SK-N-SH (cell line): ENCODE measurements at regions not wholly inside any gene's neighbourhood (a gene's known extent, or its start where the extent isn't known, plus 50 kb on each side); places are given as distances from the start of the nearest gene placed in this dataset.

Source experiments
- CTCF ChIA-PET: fragments of 300-600, 350-600 bp; formaldehyde crosslinking; extraction: SDS; loops from one replicate; lab custom pipeline; 2021; lab: Yijun Ruan, JAX
- POLR2A ChIA-PET: fragments of 350-600 bp; sonication (Branson Sonifier 250); formaldehyde crosslinking; extraction: SDS; loops from one replicate; lab custom pipeline; 2020; ENCODE audit warnings: antibody characterized with exemption, inconsistent platforms; lab: Yijun Ruan, JAX
- DNase-seq: peaks from one replicate; pipeline ENCODE4 v3.0.0; 2012
- H2AFZ ChIP-seq: fragments of 200-600 bp; sonication (generic); 2 replicates; pipeline ENCODE4 v1.8.1; 2016; ENCODE audit warnings: antibody characterized with exemption, mild to moderate bottlenecking, low read depth
- H3F3A ChIP-seq: fragments of 200-600 bp; sonication (generic); replicated peaks from 2 replicates; pipeline ENCODE3; 2016; ENCODE audit warnings: antibody characterized with exemption, mild to moderate bottlenecking; ENCODE audit not compliant: insufficient read depth
- H3K27ac ChIP-seq, 2 experiments: fragments of 200-500 bp in 1 of 2; fragments of 200-600 bp in 1 of 2; sonication (Bioruptor generic) in 1 of 2; sonication (generic), shearing (Covaris generic) in 1 of 2; 2 replicates each; pipeline versions ENCODE4 v1.5.1 to v1.6.1; 2014 to 2016; ENCODE audit warnings: low read depth in 2 of 2, inconsistent platforms in 1 of 2, low read length in 1 of 2, mild to moderate bottlenecking in 1 of 2, mixed read lengths in 1 of 2
- H3K27me3 ChIP-seq: fragments of 200-600 bp; sonication (generic), shearing (Covaris generic); 2 replicates; pipeline ENCODE4 v1.6.1; 2016; ENCODE audit warnings: mixed run types; ENCODE audit not compliant: insufficient read depth
- H3K36me3 ChIP-seq, 2 experiments: fragments of 200-500 bp in 1 of 2; fragments of 200-600 bp in 1 of 2; sonication (Bioruptor generic) in 1 of 2; sonication (generic) in 1 of 2; replicated peaks in 1 of 2; 2 replicates each; pipeline versions ENCODE3 to v1.5.1; 2014 to 2016; ENCODE audit warnings: low read length in 1 of 2, mild to moderate bottlenecking in 1 of 2; ENCODE audit not compliant: insufficient read depth in 2 of 2, control insufficient read depth in 1 of 2
- H3K4me1 ChIP-seq, 2 experiments: fragments of 200-500 bp in 1 of 2; fragments of 200-600 bp in 1 of 2; sonication (Bioruptor generic) in 1 of 2; sonication (generic), shearing (Covaris generic) in 1 of 2; 2 replicates each; pipeline versions ENCODE4 v1.5.1 to v1.6.1; 2014 to 2016; ENCODE audit warnings: low read depth in 1 of 2, low read length in 1 of 2, mixed run types in 1 of 2; ENCODE audit not compliant: insufficient read depth in 2 of 2, control insufficient read depth in 1 of 2
- H3K4me2 ChIP-seq: fragments of 200-600 bp; sonication (generic), shearing (Covaris generic); 2 replicates; pipeline ENCODE4 v1.6.1; 2017; ENCODE audit warnings: mixed run types
- H3K4me3 ChIP-seq, 2 experiments: fragments of 200-500 bp in 1 of 2; fragments of 200-600 bp in 1 of 2; sonication (Bioruptor generic) in 1 of 2; sonication (generic), shearing (Covaris generic) in 1 of 2; 2 replicates each; pipeline versions ENCODE4 v1.5.1 to v1.8.1; 2014 to 2016; ENCODE audit warnings: low read depth in 2 of 2, inconsistent platforms in 1 of 2, low read length in 1 of 2, mild to moderate bottlenecking in 1 of 2, mixed read lengths in 1 of 2, moderate library complexity in 1 of 2
- H3K79me2 ChIP-seq: fragments of 200-600 bp; sonication (generic); 2 replicates; pipeline ENCODE4 v1.8.1; 2017; ENCODE audit warnings: mild to moderate bottlenecking; ENCODE audit not compliant: insufficient read depth
- H3K9ac ChIP-seq: fragments of 200-600 bp; sonication (generic); 2 replicates; pipeline ENCODE4 v1.6.1; 2017; ENCODE audit warnings: mixed run types
- H3K9me2 ChIP-seq: fragments of 200-600 bp; sonication (generic); 2 replicates; pipeline ENCODE4 v1.6.1; 2017; ENCODE audit warnings: mixed run types
- H3K9me3 ChIP-seq: fragments of 200-600 bp; sonication (generic); 2 replicates; pipeline ENCODE4 v1.6.1; 2017; ENCODE audit warnings: mixed run types, mild to moderate bottlenecking, moderate library complexity
- H4K20me1 ChIP-seq: fragments of 200-600 bp; sonication (generic); 2 replicates; pipeline ENCODE4 v1.6.1; 2017; ENCODE audit warnings: mild to moderate bottlenecking, mixed run types; ENCODE audit not compliant: insufficient read depth
- CHD2 ChIP-seq: fragments of 150-350 bp; IDR thresholded peaks from 2 replicates; pipeline ENCODE4 v1.6.1; 2018; ENCODE audit warnings: low read length; ENCODE audit not compliant: partially characterized antibody
- EP300 ChIP-seq, 2 experiments: IDR thresholded peaks; 2 replicates each; pipeline versions ENCODE4 v1.4.0 to v1.6.1; 2012; ENCODE audit warnings: borderline replicate concordance in 1 of 2, low read depth in 1 of 2, low read length in 1 of 2
- EZH2phosphoT487 ChIP-seq: fragments of 200-600 bp; sonication (generic); IDR thresholded peaks from 2 replicates; pipeline ENCODE4 v1.6.1; 2017; ENCODE audit warnings: low read depth, mixed run types, mild to moderate bottlenecking, antibody characterized with exemption, moderate library complexity, borderline replicate concordance
- FOSL2 ChIP-seq: IDR thresholded peaks from 2 replicates; pipeline ENCODE4 v1.4.0; 2012; ENCODE audit warnings: low read depth, mild to moderate bottlenecking, moderate library complexity, borderline replicate concordance
- FOXM1 ChIP-seq: IDR thresholded peaks from 2 replicates; pipeline ENCODE4 v1.4.0; 2012; ENCODE audit warnings: low read depth, mild to moderate bottlenecking
- GATA2 ChIP-seq: sonication (generic); formaldehyde crosslinking; IDR thresholded peaks from 2 replicates; pipeline ENCODE4 v1.5.0; 2020; ENCODE audit warnings: mild to moderate bottlenecking, missing genetic modification reagents
- JUND ChIP-seq: IDR thresholded peaks from 2 replicates; pipeline ENCODE4 v1.4.0; 2012
- MXI1 ChIP-seq: IDR thresholded peaks from 2 replicates; pipeline ENCODE4 v1.6.1; 2012; ENCODE audit warnings: mild to moderate bottlenecking, low read depth, low read length, improper control_type of control experiment
- RCOR1 ChIP-seq: fragments of 150-350 bp; IDR thresholded peaks from 2 replicates; pipeline ENCODE4 v1.6.1; 2017; ENCODE audit warnings: antibody characterized with exemption, low read length
- RFX5 ChIP-seq: IDR thresholded peaks from 2 replicates; pipeline ENCODE4 v1.6.1; 2012; ENCODE audit warnings: mild to moderate bottlenecking, improper control_type of control experiment, low read length
- RXRA ChIP-seq: IDR thresholded peaks from 2 replicates; pipeline ENCODE4 v1.4.0; 2012; ENCODE audit warnings: low read depth, mild to moderate bottlenecking, borderline replicate concordance
- SIN3A ChIP-seq: IDR thresholded peaks from 2 replicates; pipeline ENCODE4 v1.6.1; 2012; ENCODE audit warnings: low read depth, mild to moderate bottlenecking, low read length, moderate library complexity, borderline replicate concordance
- SMC3 ChIP-seq: IDR thresholded peaks from 2 replicates; pipeline ENCODE4 v1.6.1; 2012; ENCODE audit warnings: low read depth, low read length, improper control_type of control experiment
- TCF12 ChIP-seq: IDR thresholded peaks from 2 replicates; pipeline ENCODE4 v1.4.0; 2012
- TEAD4 ChIP-seq: IDR thresholded peaks from 2 replicates; pipeline ENCODE4 v1.4.0; 2012; ENCODE audit warnings: mild to moderate bottlenecking, borderline replicate concordance; ENCODE audit not compliant: insufficient read depth
- WGBS: methylation state at CpG from one replicate; pipeline ENCODE4 v1.1.6; 2017; ENCODE audit warnings: low lambda C conversion rate; 5-methylcytosine and 5-hydroxymethylcytosine counted together
- TF ChIP-seq, protein P1 (sequence below): fragments of 200-600 bp; sonication (generic); IDR thresholded peaks from 2 replicates; pipeline ENCODE4 v1.6.1; 2017; ENCODE audit warnings: antibody characterized with exemption, mild to moderate bottlenecking, moderate library complexity
- TF ChIP-seq, protein P2 (sequence below): IDR thresholded peaks from 2 replicates; pipeline ENCODE4; 2012
- TF ChIP-seq, protein P3 (sequence below): fragments of 150-350 bp; IDR thresholded peaks from 2 replicates; pipeline ENCODE4 v1.6.1; 2017; ENCODE audit warnings: antibody characterized with exemption, low read length, low read depth, borderline replicate concordance
- TF ChIP-seq, protein P4 (sequence below): fragments of 150-350 bp; IDR thresholded peaks from 2 replicates; pipeline ENCODE4 v1.6.1; 2016; ENCODE audit warnings: mild to moderate bottlenecking, low read depth, low read length

DNA sequence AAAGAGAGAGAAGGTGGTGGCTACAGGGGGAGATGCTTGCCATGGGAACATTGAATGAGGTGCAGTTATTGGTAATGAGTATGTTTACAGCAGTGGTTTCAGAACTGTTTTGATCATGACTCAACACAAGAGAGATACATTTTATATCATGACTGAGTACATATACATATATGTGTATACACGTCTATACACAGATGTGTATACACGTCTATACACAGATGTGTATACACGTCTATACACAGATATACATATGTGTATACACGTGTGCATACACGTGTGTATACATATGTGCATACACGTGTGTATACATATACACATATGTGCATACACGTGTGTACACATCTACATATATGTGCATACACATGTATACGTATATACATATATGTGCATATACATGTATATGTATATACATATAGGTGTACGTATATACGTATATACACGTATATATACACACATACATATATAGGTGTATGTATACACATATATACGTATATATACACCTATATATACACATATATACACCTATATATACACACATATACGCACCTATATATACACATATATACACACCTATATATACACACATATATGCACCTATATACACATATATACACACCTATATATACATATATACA, 518.5 kb downstream of the TSN start:
- H3K4me1 ChIP-seq = no peaks in the 10 kb centered on the region
- H3K79me2 ChIP-seq = no peaks in the 10 kb centered on the region
- no peaks in the 10 kb centered on the region for H3K36me3 ChIP-seq
- DNase-seq = no peak
- H2AFZ ChIP-seq = no peak overlapping the region
- H3K9ac ChIP-seq = no peak overlapping the region
- no peaks in the 10 kb centered on the region for H3K27me3 ChIP-seq
- no peak overlapping the region for H3K4me3 ChIP-seq
- POLR2A ChIA-PET = no interaction called here
- H3K27ac ChIP-seq = no peak overlapping the region
- no peaks in the 10 kb centered on the region for H3K9me2 ChIP-seq
- peaks cover 20% of the 10 kb centered on the region for H3F3A ChIP-seq
- no peaks in the 10 kb centered on the region for H4K20me1 ChIP-seq
- no peak overlapping the region for H3K4me2 ChIP-seq
- H3K9me3 ChIP-seq = no peaks in the 10 kb centered on the region
- CTCF ChIA-PET = no interaction called here
- no peak for TF ChIP-seq EZH2phosphoT487
- TF ChIP-seq RCOR1 = no peak
- TF ChIP-seq JUND = no peak
- TF ChIP-seq TCF12 = no peak
- TF ChIP-seq RFX5 = no peak
- TF ChIP-seq RXRA = no peak
- TF ChIP-seq CHD2 = no peak
- TF ChIP-seq GATA2 = no peak
- TF ChIP-seq, protein P1, sequence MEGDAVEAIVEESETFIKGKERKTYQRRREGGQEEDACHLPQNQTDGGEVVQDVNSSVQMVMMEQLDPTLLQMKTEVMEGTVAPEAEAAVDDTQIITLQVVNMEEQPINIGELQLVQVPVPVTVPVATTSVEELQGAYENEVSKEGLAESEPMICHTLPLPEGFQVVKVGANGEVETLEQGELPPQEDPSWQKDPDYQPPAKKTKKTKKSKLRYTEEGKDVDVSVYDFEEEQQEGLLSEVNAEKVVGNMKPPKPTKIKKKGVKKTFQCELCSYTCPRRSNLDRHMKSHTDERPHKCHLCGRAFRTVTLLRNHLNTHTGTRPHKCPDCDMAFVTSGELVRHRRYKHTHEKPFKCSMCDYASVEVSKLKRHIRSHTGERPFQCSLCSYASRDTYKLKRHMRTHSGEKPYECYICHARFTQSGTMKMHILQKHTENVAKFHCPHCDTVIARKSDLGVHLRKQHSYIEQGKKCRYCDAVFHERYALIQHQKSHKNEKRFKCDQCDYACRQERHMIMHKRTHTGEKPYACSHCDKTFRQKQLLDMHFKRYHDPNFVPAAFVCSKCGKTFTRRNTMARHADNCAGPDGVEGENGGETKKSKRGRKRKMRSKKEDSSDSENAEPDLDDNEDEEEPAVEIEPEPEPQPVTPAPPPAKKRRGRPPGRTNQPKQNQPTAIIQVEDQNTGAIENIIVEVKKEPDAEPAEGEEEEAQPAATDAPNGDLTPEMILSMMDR = no peak
- TF ChIP-seq, protein P2, sequence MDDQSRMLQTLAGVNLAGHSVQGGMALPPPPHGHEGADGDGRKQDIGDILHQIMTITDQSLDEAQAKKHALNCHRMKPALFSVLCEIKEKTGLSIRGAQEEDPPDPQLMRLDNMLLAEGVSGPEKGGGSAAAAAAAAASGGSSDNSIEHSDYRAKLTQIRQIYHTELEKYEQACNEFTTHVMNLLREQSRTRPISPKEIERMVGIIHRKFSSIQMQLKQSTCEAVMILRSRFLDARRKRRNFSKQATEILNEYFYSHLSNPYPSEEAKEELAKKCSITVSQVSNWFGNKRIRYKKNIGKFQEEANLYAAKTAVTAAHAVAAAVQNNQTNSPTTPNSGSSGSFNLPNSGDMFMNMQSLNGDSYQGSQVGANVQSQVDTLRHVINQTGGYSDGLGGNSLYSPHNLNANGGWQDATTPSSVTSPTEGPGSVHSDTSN = no peak
- TF ChIP-seq TEAD4 = no peak
- TF ChIP-seq, protein P3, sequence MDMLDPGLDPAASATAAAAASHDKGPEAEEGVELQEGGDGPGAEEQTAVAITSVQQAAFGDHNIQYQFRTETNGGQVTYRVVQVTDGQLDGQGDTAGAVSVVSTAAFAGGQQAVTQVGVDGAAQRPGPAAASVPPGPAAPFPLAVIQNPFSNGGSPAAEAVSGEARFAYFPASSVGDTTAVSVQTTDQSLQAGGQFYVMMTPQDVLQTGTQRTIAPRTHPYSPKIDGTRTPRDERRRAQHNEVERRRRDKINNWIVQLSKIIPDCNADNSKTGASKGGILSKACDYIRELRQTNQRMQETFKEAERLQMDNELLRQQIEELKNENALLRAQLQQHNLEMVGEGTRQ = no peak
- no peak for TF ChIP-seq MXI1
- no peak for TF ChIP-seq FOXM1
- no peak for TF ChIP-seq SMC3
- no peak for TF ChIP-seq SIN3A
- TF ChIP-seq, protein P4, sequence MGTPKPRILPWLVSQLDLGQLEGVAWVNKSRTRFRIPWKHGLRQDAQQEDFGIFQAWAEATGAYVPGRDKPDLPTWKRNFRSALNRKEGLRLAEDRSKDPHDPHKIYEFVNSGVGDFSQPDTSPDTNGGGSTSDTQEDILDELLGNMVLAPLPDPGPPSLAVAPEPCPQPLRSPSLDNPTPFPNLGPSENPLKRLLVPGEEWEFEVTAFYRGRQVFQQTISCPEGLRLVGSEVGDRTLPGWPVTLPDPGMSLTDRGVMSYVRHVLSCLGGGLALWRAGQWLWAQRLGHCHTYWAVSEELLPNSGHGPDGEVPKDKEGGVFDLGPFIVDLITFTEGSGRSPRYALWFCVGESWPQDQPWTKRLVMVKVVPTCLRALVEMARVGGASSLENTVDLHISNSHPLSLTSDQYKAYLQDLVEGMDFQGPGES = no peak
- no peak for TF ChIP-seq EP300 (IDR thresholded peaks at IDR 0.05; ENCODE audit: borderline replicate concordance in 1 of 2, low read depth in 1 of 2, low read length in 1 of 2)
- TF ChIP-seq FOSL2 = no peak
- WGBS = 73% methylated on average over 13 of the region's 13 CpGs
